GM19238 (cell line): ENCODE measurements at regions not wholly inside any gene's neighbourhood (a gene's known extent, or its start where the extent isn't known, plus 50 kb on each side); places are given as distances from the start of the nearest gene placed in this dataset.
"Not testable (repeated sequence)": the region's sequence is repeated elsewhere in the genome, so short reads cannot be mapped to it uniquely, and the experiment has no call there.

Experiments used
- DNase-seq: peaks from one replicate; pipeline ENCODE4 v3.0.0; 2011; ENCODE audit warnings: low spot score; ENCODE audit not compliant: insufficient read length

GRCh38 chr9:1115370-1115769, 65.2 kb downstream of the DMRT2 start:
- DNase-seq: no peak

- DNase-seq: no peak
Measured at GRCh38 chr9:1117439-1117838, 67.3 kb downstream of the DMRT2 start.

GRCh38 chr9:1120500-1121165, 70.5 kb downstream of the DMRT2 start:
- no peak for DNase-seq

GRCh38 chr9:1125741-1126140, 75.6 kb downstream of the DMRT2 start:
- no peak for DNase-seq

GRCh38 chr9:1128046-1128445, 77.9 kb downstream of the DMRT2 start:
- no peak for DNase-seq

- DNase-seq: no peak
Measured at GRCh38 chr9:1129382-1129781, 79.2 kb downstream of the DMRT2 start.

- DNase-seq: no peak
Measured at GRCh38 chr9:1140057-1140456, 89.9 kb downstream of the DMRT2 start.

GRCh38 chr9:1151691-1152090, 101.5 kb downstream of the DMRT2 start:
- no peak for DNase-seq

- no peak for DNase-seq
Measured at GRCh38 chr9:1152171-1152570, 102.0 kb downstream of the DMRT2 start.

GRCh38 chr9:1154739-1155138, 104.6 kb downstream of the DMRT2 start:
- no peak for DNase-seq

GRCh38 chr9:1155602-1156001, 105.4 kb downstream of the DMRT2 start:
- DNase-seq: no peak

- no peak for DNase-seq
Measured at GRCh38 chr9:1156794-1157550, 106.8 kb downstream of the DMRT2 start.

GRCh38 chr9:1157836-1158235, 107.7 kb downstream of the DMRT2 start:
- no peak for DNase-seq

GRCh38 chr9:1170918-1171317, 120.8 kb downstream of the DMRT2 start:
- no peak for DNase-seq

GRCh38 chr9:1171546-1171945, 121.4 kb downstream of the DMRT2 start:
- DNase-seq: no peak

- DNase-seq: no peak
Measured at GRCh38 chr9:1173211-1173610, 123.1 kb downstream of the DMRT2 start.

- no peak for DNase-seq
Measured at GRCh38 chr9:1173993-1174392, 123.8 kb downstream of the DMRT2 start.

- no peak for DNase-seq
Measured at GRCh38 chr9:1179366-1179765, 129.2 kb downstream of the DMRT2 start.

GRCh38 chr9:1184146-1184545, 134.0 kb downstream of the DMRT2 start:
- no peak for DNase-seq

GRCh38 chr9:1187137-1187536, 137.0 kb downstream of the DMRT2 start:
- not testable (repeated sequence) for DNase-seq

- not testable (repeated sequence) for DNase-seq
Measured at GRCh38 chr9:1195636-1196035, 145.5 kb downstream of the DMRT2 start.

- DNase-seq: no peak
Measured at GRCh38 chr9:1198085-1198484, 147.9 kb downstream of the DMRT2 start.

- DNase-seq: no peak
Measured at GRCh38 chr9:1200847-1201251, 150.7 kb downstream of the DMRT2 start.
